Endothelial cell of umbilical vein (primary cell): ENCODE measurements at regions not wholly inside any gene's neighbourhood (a gene's known extent, or its start where the extent isn't known, plus 50 kb on each side); places are given as distances from the start of the nearest gene placed in this dataset.

Experiments
- BruUV-seq: library from RNA; stranded (reverse); fragments of 400-500 nt; replicated peaks from 2 replicates; lab custom pipeline; 2021; lab: Mats Ljungman, UMichigan
- CTCF ChIA-PET: fragments of 300-600, 350-600 bp; sonication (Branson Sonifier 250); formaldehyde crosslinking; loops from one replicate; lab custom pipeline; 2021; ENCODE audit warnings: antibody characterized with exemption, inconsistent platforms; lab: Charles Lee
- POLR2A ChIA-PET: fragments of 300-600, 350-600 bp; sonication (Branson Sonifier 250); formaldehyde crosslinking; loops from one replicate; lab custom pipeline; 2021; ENCODE audit warnings: antibody characterized with exemption, inconsistent platforms; lab: Charles Lee
- DNase-seq: peaks from one replicate; pipeline ENCODE4 v3.0.0-alpha.2; 2011; ENCODE audit warnings: low read depth, low spot score
- FAIRE-seq: peaks from 2 replicates; lab custom pipeline; 2011; peaks lifted over from hg19 to GRCh38; lab: Jason Lieb, UNC
- H2AFZ ChIP-seq: 2 replicates; pipeline ENCODE4 v1.6.0; 2012; ENCODE audit warnings: low read depth, low read length, control low read depth, inconsistent platforms
- H3K27ac ChIP-seq: 2 replicates; pipeline ENCODE4 v1.5.1; 2011; ENCODE audit warnings: low read depth, mild to moderate bottlenecking, control low read depth, low read length, moderate library complexity; ENCODE audit not compliant: insufficient read depth
- H3K27me3 ChIP-seq, 2 experiments: 2 replicates each; pipeline versions ENCODE4 v1.6.0 to v1.6.1; 2011; ENCODE audit warnings: low read length in 2 of 2, mixed read lengths in 1 of 2; ENCODE audit not compliant: control insufficient read depth in 2 of 2, insufficient read depth in 2 of 2
- H3K36me3 ChIP-seq, 2 experiments: 2 replicates in 1 of 2; 3 replicates in 1 of 2; pipeline ENCODE4 v1.5.1; 2011; ENCODE audit warnings: low read length in 2 of 2, mild to moderate bottlenecking in 1 of 2, moderate library complexity in 1 of 2; ENCODE audit not compliant: control insufficient read depth in 2 of 2, insufficient read depth in 2 of 2; ENCODE audit errors: extremely low read depth in 1 of 2
- H3K4me1 ChIP-seq: 3 replicates; pipeline ENCODE4 v1.5.1; 2011; ENCODE audit warnings: mild to moderate bottlenecking, low read length; ENCODE audit not compliant: control insufficient read depth, insufficient read depth; ENCODE audit errors: extremely low read depth
- H3K4me2 ChIP-seq: 2 replicates; pipeline ENCODE4 v1.6.1; 2011; ENCODE audit warnings: low read length, control low read depth, mixed read lengths; ENCODE audit not compliant: insufficient read depth
- H3K4me3 ChIP-seq, 3 experiments: fragments of 200-600 bp in 1 of 3; sonication (generic), shearing (Covaris generic) in 1 of 3; replicated peaks in 1 of 3; 2 replicates each; pipeline ENCODE4 v1.5.1; 2011 to 2016; ENCODE audit warnings: control low read depth in 3 of 3, low read length in 3 of 3, mild to moderate bottlenecking in 2 of 3, inconsistent platforms in 1 of 3, low read depth in 1 of 3, moderate library complexity in 1 of 3; ENCODE audit not compliant: insufficient read depth in 1 of 3
- H3K79me2 ChIP-seq: 2 replicates; pipeline ENCODE4 v1.6.0; 2012; ENCODE audit warnings: low read length, inconsistent platforms; ENCODE audit not compliant: control insufficient read depth, insufficient read depth
- H3K9ac ChIP-seq: replicated peaks from 2 replicates; pipeline ENCODE3; 2011; ENCODE audit warnings: low read length, control low read depth; ENCODE audit not compliant: insufficient read depth; ENCODE audit errors: extremely low read depth
- H3K9me1 ChIP-seq: replicated peaks from 3 replicates; pipeline ENCODE4 v1.6.0; 2011; ENCODE audit warnings: mild to moderate bottlenecking, low read length; ENCODE audit not compliant: control insufficient read depth, insufficient read depth; ENCODE audit errors: extremely low read depth
- H3K9me3 ChIP-seq: replicated peaks from 2 replicates; pipeline ENCODE4 v1.5.1; 2012; ENCODE audit warnings: low read length, inconsistent platforms; ENCODE audit not compliant: control insufficient read depth, insufficient read depth
- H4K20me1 ChIP-seq: replicated peaks from 2 replicates; pipeline ENCODE3; 2011; ENCODE audit warnings: mild to moderate bottlenecking, low read length; ENCODE audit not compliant: control insufficient read depth, insufficient read depth; ENCODE audit errors: extremely low read depth
- CTCF ChIP-seq, 2 donors: IDR thresholded peaks; 1 replicate in 1 of 2; 2 replicates in 1 of 2; pipeline ENCODE4 v1.5.1; 2011; ENCODE audit warnings: low read length in 2 of 2, mild to moderate bottlenecking in 2 of 2, moderate library complexity in 2 of 2, control low read depth in 1 of 2, inconsistent platforms in 1 of 2, low read depth in 1 of 2; ENCODE audit not compliant: insufficient read depth in 1 of 2; ENCODE audit errors: extremely low read depth in 1 of 2
- EZH2 ChIP-seq: IDR thresholded peaks from 2 replicates; pipeline ENCODE4 v1.6.1; 2012; ENCODE audit warnings: borderline replicate concordance, low read depth, mild to moderate bottlenecking, moderate library complexity, low read length, inconsistent platforms; ENCODE audit not compliant: severe bottlenecking
- FOS ChIP-seq: IDR thresholded peaks from 2 replicates; pipeline ENCODE4 v1.6.1; 2011; ENCODE audit warnings: mild to moderate bottlenecking, low read length, moderate library complexity, borderline replicate concordance; ENCODE audit not compliant: insufficient read depth
- GATA2 ChIP-seq: IDR thresholded peaks from 2 replicates; pipeline ENCODE4 v1.7.0; 2011; ENCODE audit warnings: low read depth, mild to moderate bottlenecking, moderate library complexity, mixed read lengths, low read length; ENCODE audit not compliant: insufficient read length, insufficient read depth
- JUN ChIP-seq: IDR thresholded peaks from 2 replicates; pipeline ENCODE4 v1.6.1; 2011; ENCODE audit warnings: borderline replicate concordance, low read depth; ENCODE audit not compliant: insufficient read length, insufficient read depth
- MAX ChIP-seq: IDR thresholded peaks from 2 replicates; pipeline ENCODE4 v1.6.1; 2011; ENCODE audit not compliant: insufficient read depth, insufficient read length
- MYC ChIP-seq: IDR thresholded peaks from one replicate; pipeline ENCODE4 v1.6.1; 2011; ENCODE audit warnings: mild to moderate bottlenecking, low read depth, low read length
- POLR2A ChIP-seq: IDR thresholded peaks from 2 replicates; pipeline ENCODE4 v1.6.1; 2012; ENCODE audit warnings: low read depth, mild to moderate bottlenecking, control low read depth, low read length
- POLR2AphosphoS5 ChIP-seq: IDR thresholded peaks from 2 replicates; pipeline ENCODE4 v1.6.1; 2012; ENCODE audit warnings: low read depth, mild to moderate bottlenecking, control low read depth, low read length, moderate library complexity; ENCODE audit not compliant: insufficient read depth
- dilution Hi-C: fragments of 300-500 bp; cut with MboI; formaldehyde crosslinking; loops from one replicate; pipeline ENCODE4 v1.15.0; 2019; ENCODE audit warnings: low sequenced_read_pairs; ENCODE audit not compliant: extremely low pct_ligation_motif_present
- intact Hi-C: fragments of 100-400 bp; cut with micrococcal nuclease; formaldehyde crosslinking; loops from one replicate; pipeline ENCODE4 v1.10.0; 2022

GRCh38 chr1:191590578-191590977 lies 567.7 kb upstream of the RGS18 start:
- Histone ChIP-seq H3K4me3 (no peak overlapping the region), H3K79me2 (no peaks in the 10 kb centered on the region), H2AFZ (no peak overlapping the region), H3K9ac (no peak overlapping the region), H3K36me3 (no peaks in the 10 kb centered on the region), H3K9me1 (no peaks in the 10 kb centered on the region), H3K4me2 (no peak overlapping the region), H3K4me1 (no peaks in the 10 kb centered on the region), H4K20me1 (no peaks in the 10 kb centered on the region), H3K27ac (no peak overlapping the region), H3K9me3 (no peaks in the 10 kb centered on the region), H3K27me3 (no peaks in the 10 kb centered on the region)
- FAIRE-seq, result no peak
- dilution Hi-C loops, result no loop called here
- no peak for TF ChIP-seq GATA2
- POLR2A ChIA-PET, result no interaction called here
- BruUV-seq, result no TSS peak
- DNase-seq, result no peak
- intact Hi-C loops, result no loop called here
- CTCF ChIA-PET, result no interaction called here

DNA sequence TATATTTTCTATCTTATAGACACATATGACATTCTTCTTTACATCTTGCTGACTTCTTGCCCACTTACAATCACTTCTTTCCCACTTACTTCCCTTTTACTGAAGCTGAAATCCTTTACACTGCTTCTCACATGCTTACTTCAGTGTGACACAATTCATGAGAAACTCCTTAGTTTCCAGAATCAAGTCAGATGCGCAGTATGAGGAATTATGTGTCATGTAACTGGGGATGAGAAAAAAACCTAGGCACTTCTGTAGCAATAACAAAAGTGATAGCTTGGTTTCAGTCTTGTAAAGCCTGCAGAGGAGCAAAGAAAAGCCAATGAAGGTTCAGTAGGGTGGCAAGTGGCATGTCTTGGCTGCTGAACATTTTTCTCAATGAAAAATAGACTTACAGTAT lies 566.2 kb upstream of the RGS18 start:
- dilution Hi-C loops (no loop called here), intact Hi-C loops (no loop called here)
- no peaks in the 10 kb centered on the region for H3K9me3 ChIP-seq
- TF ChIP-seq GATA2 (no peak), EZH2 (no peak), FOS (no peak), MYC (no peak), MAX (no peak), JUN (no peak), POLR2A (no peak), CTCF (IDR thresholded peaks at IDR 0.05; ENCODE audit: extremely low read depth in 1 of 2, insufficient read depth in 1 of 2, low read depth in 1 of 2, low read length in 2 of 2) (no peak), POLR2AphosphoS5 (no peak)
- no peaks in the 10 kb centered on the region for H4K20me1 ChIP-seq
- no peak for DNase-seq
- ChIA-PET CTCF (no interaction called here), POLR2A (no interaction called here)
- H3K4me2 ChIP-seq, result no peak overlapping the region
- no TSS peak for BruUV-seq
- no peak overlapping the region for H3K27ac ChIP-seq
- H3K4me1 ChIP-seq, result no peaks in the 10 kb centered on the region
- no peak overlapping the region for H3K4me3 ChIP-seq
- no peak for FAIRE-seq
- H3K9me1 ChIP-seq, result no peaks in the 10 kb centered on the region
- no peaks in the 10 kb centered on the region for H3K36me3 ChIP-seq
- H3K79me2 ChIP-seq, result no peaks in the 10 kb centered on the region
- H3K9ac ChIP-seq, result no peak overlapping the region
- H2AFZ ChIP-seq, result no peak overlapping the region
- no peaks in the 10 kb centered on the region for H3K27me3 ChIP-seq
